Activated CD4-positive, alpha-beta T cell treated with anti-CD3 and anti-CD28 coated beads, Interleukin-10, Interleukin-2, amounts not matched to agents 100 ng/mL and 50 ng/mL, durations not matched to agents 16 hours and 8 hours (primary cell): ENCODE measurements at regions not wholly inside any gene's neighbourhood (a gene's known extent, or its start where the extent isn't known, plus 50 kb on each side); places are given as distances from the start of the nearest gene placed in this dataset.
"Not testable (repeated sequence)": the region's sequence is repeated elsewhere in the genome, so short reads cannot be mapped to it uniquely, and the experiment has no call there.

Source experiments
- DNase-seq: peaks from one replicate; pipeline ENCODE4 v3.0.0-alpha.2; 2020

GRCh38 chr6:93917216-93917615, 497.9 kb upstream of the EPHA7 start:
- DNase-seq: no peak

- no peak for DNase-seq
These were observed 497.4 kb upstream of the EPHA7 start for GRCh38 chr6:93916716-93917115.

- DNase-seq: no peak
These were observed 496.6 kb upstream of the EPHA7 start for GRCh38 chr6:93915961-93916360.

GRCh38 chr6:93902517-93902916, 483.2 kb upstream of the EPHA7 start:
- no peak for DNase-seq

- no peak for DNase-seq
These were observed 480.8 kb upstream of the EPHA7 start for GRCh38 chr6:93900142-93900541.

- DNase-seq: no peak
These were observed 476.7 kb upstream of the EPHA7 start for GRCh38 chr6:93896081-93896480.

GRCh38 chr6:93894521-93894920, 475.2 kb upstream of the EPHA7 start:
- no peak for DNase-seq

GRCh38 chr6:93889713-93890112, 470.4 kb upstream of the EPHA7 start:
- DNase-seq: no peak

- no peak for DNase-seq
These were observed 467.1 kb upstream of the EPHA7 start for GRCh38 chr6:93886416-93886815.

GRCh38 chr6:93859971-93860370, 440.6 kb upstream of the EPHA7 start:
- DNase-seq: no peak

GRCh38 chr6:93858213-93858612, 438.9 kb upstream of the EPHA7 start:
- no peak for DNase-seq

- no peak for DNase-seq
These were observed 430.5 kb upstream of the EPHA7 start for GRCh38 chr6:93849857-93850256.

GRCh38 chr6:93848031-93848742, 428.8 kb upstream of the EPHA7 start:
- no peak for DNase-seq

- no peak for DNase-seq
These were observed 422.8 kb upstream of the EPHA7 start for GRCh38 chr6:93842178-93842577.

GRCh38 chr6:93835451-93836145, 416.2 kb upstream of the EPHA7 start:
- not testable (repeated sequence) for DNase-seq

GRCh38 chr6:93835026-93835425, 415.7 kb upstream of the EPHA7 start:
- not testable (repeated sequence) for DNase-seq

- DNase-seq: not testable (repeated sequence)
These were observed 414.0 kb upstream of the EPHA7 start for GRCh38 chr6:93833326-93833725.

GRCh38 chr6:93829757-93830156, 410.4 kb upstream of the EPHA7 start:
- not testable (repeated sequence) for DNase-seq

- no peak for DNase-seq
These were observed 409.6 kb upstream of the EPHA7 start for GRCh38 chr6:93829009-93829408.

GRCh38 chr6:93828553-93828952, 409.2 kb upstream of the EPHA7 start:
- DNase-seq: no peak

GRCh38 chr6:93827728-93828127, 408.4 kb upstream of the EPHA7 start:
- no peak for DNase-seq

- DNase-seq: no peak
These were observed 406.6 kb upstream of the EPHA7 start for GRCh38 chr6:93825950-93826349.

GRCh38 chr6:93823489-93823888, 404.1 kb upstream of the EPHA7 start:
- no peak for DNase-seq

- DNase-seq: no peak
These were observed 403.3 kb upstream of the EPHA7 start for GRCh38 chr6:93822434-93823265.
